ENCODE measurements at regions not wholly inside any gene's neighbourhood (a gene's known extent, or its start where the extent isn't known, plus 50 kb on each side); places are given as distances from the start of the nearest gene placed in this dataset.
A peak's percentile ranks its signal among the peaks of the same experiment; 100 is the strongest.
"Not testable (repeated sequence)": the region's sequence is repeated elsewhere in the genome, so short reads cannot be mapped to it uniquely, and the experiment has no call there.

DNA sequence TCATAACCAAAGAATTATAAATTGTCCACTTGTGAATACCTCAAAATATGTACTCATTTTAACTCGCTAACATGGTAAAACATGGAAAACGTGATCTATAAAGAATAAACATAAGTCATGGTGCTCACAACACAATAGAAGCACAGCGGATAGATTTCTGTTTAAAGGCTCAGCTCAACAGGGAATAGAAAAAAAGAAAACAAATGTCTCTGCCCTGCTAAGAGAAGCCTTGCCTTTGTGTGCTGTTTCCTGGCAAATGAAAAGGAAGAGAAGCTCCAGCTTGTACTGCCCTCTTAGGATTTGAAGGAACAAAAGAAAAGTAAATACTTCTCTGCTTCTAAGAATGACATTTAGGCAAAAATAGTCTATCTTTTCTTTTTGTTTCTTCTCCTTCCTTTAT, 121.0 kb upstream of the KRR1 start:
- intact Hi-C loops (cut with DNase I) = no loop called here
- ATAC-seq (no peak), DNase-seq (ENCODE audit: missing footprints) (no peak)

DNA sequence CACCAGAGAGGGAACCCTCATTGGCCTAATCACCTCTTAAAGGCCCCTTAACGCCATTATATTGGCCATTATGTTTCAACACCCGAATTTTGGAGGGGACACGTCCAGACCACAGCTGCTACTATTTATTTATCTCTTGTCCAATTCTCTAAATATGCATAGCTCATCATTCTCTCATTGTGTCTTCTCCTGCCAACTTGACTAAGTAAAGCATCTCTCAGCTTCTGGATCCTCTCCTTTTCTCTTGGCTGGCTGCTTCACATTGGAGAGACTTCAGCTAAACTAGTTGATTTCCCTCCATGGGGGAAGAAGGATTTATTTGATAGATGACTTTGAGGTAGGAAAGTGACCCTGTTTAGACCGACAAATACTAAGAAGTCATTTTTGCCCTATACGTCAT, 120.4 kb upstream of the KRR1 start:
- DNase-seq (ENCODE audit: missing footprints) = no peak
- no peak for ATAC-seq
- intact Hi-C loops (cut with DNase I) = no loop called here

DNA sequence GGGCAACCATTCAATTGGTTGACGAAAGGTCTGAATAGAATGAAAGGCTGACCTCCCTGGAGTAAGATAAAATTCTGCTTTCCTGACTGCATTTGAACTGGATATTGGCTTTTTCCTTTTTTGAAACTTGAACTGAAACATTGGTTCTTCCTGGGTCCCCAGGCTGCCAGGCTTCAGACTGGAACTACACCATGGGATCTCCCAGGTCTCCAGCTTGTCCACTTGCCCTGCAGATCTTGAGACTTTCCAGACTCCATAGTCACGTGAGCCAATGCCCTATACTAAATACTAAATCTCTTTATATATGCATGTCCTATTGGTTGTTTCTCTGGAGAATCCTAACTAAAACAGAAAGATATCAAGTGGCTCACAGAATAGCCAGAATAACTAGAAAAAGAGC, 118.7 kb upstream of the KRR1 start:
- ATAC-seq = no peak
- intact Hi-C loops (cut with DNase I) = no loop called here
- DNase-seq (ENCODE audit: missing footprints) = no peak

DNA sequence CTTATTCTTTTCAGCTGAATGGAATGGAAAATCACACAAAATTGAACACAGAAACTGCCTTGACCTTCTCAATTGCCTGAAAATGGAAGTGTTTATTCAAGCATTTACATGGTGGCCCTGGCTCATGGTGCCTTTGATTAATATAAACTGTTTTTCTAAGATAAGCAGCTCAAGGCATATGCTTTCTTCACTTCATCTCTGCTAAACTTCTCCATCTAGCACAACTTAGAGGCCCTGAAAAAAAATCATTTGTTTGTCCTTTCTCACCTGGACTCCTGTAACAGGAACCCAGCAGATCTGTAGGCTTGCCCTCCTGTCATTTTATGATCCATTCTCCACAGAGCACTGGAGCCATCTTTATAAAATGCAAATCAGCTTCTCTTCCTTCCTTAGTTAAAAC, 117.5 kb upstream of the KRR1 start:
- intact Hi-C loops (cut with DNase I) = no loop called here
- ATAC-seq (no peak), DNase-seq (ENCODE audit: missing footprints) (no peak)

DNA sequence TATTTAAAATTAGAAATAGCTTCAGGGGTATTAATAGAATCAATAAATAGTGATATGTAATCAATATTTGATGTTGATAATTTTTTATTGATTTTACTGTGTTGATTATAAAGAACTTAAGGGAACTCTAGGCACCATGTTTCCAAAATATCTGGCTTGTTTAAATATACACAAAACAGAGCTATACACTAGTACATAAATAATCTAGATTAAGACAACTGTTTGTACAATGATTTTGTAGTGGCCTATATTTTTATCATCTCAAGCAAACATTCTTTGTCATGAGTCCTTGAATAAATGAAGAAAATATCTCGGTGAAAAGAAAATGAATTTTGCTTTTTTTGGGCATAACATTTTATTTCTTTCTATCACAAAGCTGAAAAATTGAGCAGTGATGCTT, 117.1 kb upstream of the KRR1 start:
- no peak for ATAC-seq
- intact Hi-C loops (cut with DNase I) = no loop called here
- DNase-seq (ENCODE audit: missing footprints) = no peak

DNA sequence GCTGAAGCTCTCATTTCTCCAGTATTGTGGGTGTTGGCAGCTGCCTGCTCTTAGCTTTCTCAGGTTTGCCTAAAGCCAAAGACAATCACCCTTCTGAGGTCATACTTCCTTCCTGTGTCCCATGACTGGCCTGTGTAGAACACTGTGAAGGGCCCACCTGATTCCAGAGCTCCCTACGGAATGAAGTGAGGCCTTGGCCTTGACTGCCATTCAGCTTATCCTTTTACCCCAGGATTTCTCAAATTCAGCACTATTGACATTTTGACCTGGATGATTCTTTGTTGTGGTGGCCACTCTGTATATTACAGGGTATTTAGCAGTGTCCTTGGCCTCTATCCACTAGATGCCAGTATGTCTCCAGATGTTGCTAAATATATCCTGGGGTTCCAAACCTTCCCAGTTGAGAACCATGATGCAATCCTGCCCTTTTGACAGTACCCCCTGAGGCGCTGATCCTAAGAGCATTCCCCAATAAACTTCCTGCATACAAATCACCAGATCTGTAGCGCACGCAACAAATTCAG, 112.3 kb upstream of the KRR1 start:
- intact Hi-C loops (cut with DNase I) = loop anchor here (5.0 kb wide), 1 partner anchor 409 kb away; the partner anchor contains the start of gene PHLDA1
- DNase-seq (ENCODE audit: missing footprints) (no peak), ATAC-seq (peak; percentile 67)

DNA sequence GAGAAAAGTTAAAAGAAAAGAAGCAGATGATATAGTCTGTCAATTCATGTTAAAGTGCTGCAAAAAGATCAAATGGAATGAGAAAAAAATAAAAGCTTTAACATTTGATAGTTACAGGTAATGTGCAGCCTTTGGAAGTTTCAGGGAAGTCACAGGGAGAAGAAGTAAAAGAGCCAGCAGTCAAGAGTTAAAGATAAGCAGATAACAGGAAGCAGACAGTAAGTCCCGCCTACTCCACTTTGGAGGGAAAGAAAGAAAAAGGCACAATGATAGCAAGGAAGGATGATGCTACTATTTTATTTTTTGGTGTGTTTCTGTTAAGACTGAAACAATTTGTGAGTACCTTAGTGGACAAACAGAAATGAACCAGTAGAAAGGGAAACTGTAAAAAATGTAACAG, 111.1 kb upstream of the KRR1 start:
- DNase-seq (ENCODE audit: missing footprints) (no peak), ATAC-seq (no peak)
- intact Hi-C loops (cut with DNase I) = loop anchor here (5.0 kb wide), 1 partner anchor 410 kb away; the partner anchor contains the start of gene PHLDA1

DNA sequence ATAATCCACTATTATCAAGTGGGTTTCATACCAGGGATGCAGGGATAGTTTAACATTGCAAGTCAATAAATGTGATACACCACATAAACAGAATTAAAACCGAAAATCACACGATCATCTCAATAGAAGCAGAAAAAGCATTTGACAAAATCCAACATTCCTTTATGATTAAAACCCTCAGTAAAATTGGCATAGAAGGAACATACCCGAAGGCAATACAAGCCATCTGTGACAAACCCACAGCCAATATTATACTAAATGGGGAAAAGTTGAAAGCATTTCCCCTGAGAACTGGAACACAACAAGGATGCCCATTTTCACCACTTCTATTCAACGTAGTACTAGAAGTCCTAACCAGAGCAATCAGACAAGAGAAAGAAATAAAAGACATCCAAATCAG, 103.0 kb upstream of the KRR1 start:
- ATAC-seq; DNase-seq (ENCODE audit: missing footprints); intact Hi-C loops (cut with DNase I): not testable (repeated sequence)

DNA sequence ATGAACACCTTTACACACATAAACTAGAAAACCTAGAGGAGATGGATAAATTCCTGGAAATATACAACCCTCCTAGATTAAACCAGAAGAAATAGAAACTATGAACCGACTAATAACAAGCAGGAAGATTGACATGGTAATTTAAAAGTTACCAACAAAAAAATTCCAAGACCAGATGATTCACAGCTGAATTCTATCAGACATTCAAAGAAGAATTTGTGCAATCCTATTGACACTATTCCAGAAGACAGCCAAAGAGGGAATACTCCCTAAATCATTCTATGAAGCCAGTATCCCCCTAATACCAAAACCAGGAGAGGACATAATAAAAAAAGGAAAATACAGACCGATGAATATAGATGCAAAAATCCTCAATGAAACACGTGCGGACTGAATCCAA, 102.6 kb upstream of the KRR1 start:
- ATAC-seq = no peak
- DNase-seq (ENCODE audit: missing footprints) = no peak
- intact Hi-C loops (cut with DNase I) = no loop called here

DNA sequence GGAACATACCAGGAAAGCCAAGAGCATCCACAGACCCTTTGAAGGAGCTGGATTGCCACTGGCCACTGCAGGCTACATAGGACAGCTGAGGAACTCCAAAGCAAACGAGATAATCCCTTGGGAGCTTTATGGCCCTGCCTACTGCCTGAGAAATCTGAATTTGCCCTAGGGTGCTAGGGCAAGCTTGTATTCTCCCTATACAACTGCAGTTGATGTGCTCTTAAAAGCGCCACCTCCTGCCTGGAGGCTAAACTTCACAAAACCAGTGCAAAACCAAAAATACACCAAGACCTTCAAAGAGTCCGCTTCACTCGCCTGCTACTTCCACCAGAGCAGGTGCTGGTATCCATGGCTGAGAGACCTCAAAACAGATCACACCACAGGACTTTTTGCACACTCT, 99.6 kb upstream of the KRR1 start:
- intact Hi-C loops (cut with DNase I) = no loop called here
- no peak for DNase-seq (ENCODE audit: missing footprints)
- ATAC-seq = no peak

DNA sequence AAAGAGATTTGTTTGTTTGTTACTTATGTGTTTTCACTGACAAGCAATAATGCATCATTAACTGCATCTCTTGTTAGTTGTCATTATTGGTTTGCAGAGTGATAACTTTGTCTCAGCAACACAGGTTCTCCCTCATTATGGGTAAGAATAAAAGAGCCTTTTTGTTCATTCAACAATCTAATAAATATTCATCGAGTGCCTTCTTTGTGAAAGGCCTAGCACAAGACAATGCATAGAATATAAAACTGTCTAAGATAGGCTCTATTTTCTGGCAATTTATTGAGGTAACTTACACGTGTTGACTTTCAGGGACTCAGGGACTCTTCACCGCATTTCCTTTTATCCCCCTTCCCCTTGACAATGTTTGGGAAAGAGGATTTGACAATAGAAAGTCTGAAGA, 95.5 kb upstream of the KRR1 start:
- DNase-seq (ENCODE audit: missing footprints) (no peak), ATAC-seq (no peak)
- intact Hi-C loops (cut with DNase I) = no loop called here

DNA sequence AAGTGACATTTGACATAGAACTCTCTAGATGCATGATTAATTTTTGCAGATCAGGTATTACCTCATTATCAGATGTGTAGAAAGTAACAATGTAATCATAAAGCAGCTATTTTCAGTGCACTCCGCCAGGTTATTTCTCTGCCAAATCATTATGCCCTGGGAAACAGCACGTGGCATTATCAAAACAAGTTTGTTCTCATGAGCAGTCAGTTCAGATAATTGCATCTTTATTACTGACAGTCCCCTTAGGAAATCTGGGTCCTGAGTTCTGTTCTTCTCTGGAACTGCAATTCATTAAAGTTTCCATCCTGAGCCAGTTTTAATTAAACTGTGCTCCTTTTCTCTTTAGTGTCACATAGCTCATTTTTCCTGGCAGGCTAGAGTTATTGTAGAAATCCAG, 94.7 kb upstream of the KRR1 start:
- ATAC-seq = no peak
- no peak for DNase-seq (ENCODE audit: missing footprints)
- intact Hi-C loops (cut with DNase I) = no loop called here

DNA sequence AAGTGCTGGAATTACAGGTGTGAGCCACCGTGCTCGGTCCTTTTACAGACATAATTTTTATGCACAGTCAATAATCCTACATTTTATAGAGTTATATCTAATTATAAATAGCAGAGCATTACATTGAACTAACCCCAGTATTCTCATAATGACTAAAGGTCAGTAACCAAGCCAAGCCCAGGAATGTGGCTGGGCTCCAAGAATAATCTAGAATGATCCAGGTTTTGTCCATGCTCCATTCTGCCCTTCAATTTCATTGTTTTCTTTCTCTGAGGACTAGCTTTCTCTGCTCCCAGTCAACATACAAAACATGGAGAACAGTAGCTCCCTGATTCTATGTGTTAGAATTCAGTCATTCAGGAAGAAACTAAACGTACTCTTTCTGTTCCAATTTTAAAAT, 92.1 kb upstream of the KRR1 start:
- DNase-seq (ENCODE audit: missing footprints) (no peak), ATAC-seq (no peak)
- intact Hi-C loops (cut with DNase I) = no loop called here

DNA sequence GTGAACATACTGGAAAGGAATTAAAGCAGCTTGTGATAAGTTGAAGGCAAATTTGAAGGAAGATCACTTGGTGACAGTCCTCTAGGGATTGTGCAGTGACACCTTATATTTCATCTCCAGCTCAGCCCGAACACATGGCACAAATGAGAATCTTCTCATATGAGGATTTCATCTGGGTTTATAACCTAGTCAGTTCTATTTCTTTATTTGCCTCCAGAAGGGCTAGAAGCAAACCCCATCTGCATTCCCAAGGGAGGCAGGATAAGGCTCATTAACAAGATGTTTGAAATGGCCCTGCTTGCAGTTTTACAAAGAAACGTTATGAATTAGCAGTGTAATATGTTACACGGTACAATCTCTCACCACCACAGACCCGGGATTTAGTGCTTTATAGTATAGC, 90.7 kb upstream of the KRR1 start:
- DNase-seq (ENCODE audit: missing footprints) = no peak
- intact Hi-C loops (cut with DNase I) = no loop called here
- ATAC-seq = no peak

DNA sequence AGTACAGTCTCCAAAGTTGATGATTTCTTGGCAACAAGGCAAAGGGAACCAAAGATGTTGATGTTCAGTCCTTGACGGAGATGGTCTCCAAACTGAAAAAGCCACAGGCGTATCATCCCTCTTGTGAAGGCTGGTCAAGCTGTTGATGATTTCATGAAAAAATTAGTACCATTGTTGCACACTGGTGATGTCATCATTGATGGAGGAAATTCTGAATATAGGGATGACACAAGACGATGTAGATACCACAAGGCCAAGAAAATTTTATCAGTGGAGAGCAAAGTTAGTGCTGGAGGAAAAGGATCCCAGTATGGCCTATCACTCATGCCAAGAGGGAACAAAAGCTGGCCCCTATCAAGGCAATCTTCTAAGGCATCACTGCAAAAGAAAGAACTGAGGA, 88.7 kb upstream of the KRR1 start:
- DNase-seq (ENCODE audit: missing footprints) (no peak), ATAC-seq (no peak)
- intact Hi-C loops (cut with DNase I) = no loop called here

DNA sequence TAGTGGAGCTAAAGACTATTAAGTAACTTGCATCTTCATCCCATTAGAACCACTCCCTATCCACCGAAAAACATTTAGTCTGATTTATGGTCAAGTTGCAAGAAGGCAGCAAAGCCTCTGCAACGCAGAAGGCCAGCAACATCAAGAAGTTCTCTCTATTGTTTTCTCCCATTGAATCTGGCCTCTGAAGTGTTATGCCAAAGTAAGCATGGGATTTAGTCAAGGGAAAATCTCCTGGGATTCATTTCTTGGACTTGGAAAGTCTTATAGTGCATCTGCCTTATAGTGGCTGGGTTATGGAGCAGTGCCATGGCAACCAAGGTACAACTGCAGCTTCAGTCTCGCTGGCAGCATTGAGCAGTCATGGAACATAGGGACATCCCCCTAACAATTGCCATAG, 87.7 kb upstream of the KRR1 start:
- DNase-seq (ENCODE audit: missing footprints) (no peak), ATAC-seq (no peak)
- intact Hi-C loops (cut with DNase I) = no loop called here

DNA sequence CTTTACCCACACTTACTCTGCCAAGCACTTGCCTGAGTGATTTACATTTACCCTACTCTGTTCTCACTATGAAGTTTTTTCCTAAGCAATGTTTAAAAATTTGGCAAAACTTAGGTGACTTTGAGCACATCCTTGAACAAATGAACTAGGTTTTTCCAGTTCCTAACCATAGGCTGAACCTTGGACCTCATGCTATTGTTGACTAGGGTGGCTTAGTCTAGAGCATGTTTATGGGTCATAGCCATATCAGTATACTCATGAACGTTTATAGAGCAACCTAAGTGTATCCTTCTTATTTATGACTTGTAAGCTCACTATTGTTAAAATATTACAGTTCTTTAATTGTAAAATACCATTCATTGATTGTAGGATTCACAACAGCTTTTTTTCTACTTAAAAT, 85.0 kb upstream of the KRR1 start:
- intact Hi-C loops (cut with DNase I) = no loop called here
- ATAC-seq (no peak), DNase-seq (ENCODE audit: missing footprints) (no peak)

DNA sequence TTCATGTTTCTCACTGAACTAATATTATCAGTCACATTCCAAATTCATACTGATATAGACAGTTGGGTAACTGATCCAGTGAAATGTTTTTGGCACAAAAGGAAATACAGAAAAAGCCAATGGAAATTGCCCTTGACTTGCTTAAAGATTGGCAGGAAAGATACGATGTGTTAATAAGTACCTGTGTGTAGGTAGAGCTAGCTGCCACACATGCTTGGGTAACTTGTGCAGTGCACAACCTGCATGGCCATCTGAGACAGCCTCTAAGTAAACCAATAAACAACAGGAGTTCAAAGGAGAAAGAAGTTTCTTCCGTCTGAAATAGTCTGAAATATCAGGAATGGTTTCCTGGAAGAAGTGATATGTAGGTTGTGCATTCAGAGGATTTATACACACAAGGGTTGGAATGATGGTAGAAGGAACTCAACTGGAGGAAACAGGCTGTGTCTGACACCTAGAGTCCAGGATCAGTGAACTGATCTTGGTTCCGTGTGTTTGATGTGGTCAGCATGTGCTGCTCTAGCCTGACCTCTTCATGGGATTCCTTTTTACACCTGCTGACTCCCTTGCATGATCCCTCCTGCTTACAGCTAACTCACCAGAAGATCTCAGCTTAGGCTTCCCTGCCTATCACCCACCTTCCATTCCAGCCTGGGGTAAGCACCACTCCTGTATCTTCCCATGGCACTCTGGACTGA, 81.4 kb upstream of the KRR1 start:
- ATAC-seq (no peak), DNase-seq (ENCODE audit: missing footprints) (no peak)
- intact Hi-C loops (cut with DNase I) = no loop called here

DNA sequence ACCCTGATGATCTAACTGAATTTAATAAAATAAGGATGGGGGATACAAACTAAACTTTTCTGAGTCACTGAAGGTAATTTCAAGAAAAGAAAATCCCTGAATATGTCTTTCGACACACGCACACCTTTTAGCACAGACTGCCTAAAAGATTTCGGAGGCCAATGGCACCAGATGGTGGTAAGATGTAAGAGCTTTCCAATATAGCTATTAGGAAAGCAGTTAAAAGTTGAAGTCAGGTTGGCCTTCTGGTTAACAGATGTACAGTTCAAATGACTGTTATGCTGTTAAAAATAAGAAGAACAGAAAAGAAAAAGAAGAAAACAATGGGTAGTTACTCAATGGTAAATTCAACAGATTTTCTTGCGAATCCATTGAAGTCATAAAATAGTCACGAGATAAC, 80.7 kb upstream of the KRR1 start:
- no peak for DNase-seq (ENCODE audit: missing footprints)
- intact Hi-C loops (cut with DNase I) = no loop called here
- no peak for ATAC-seq

DNA sequence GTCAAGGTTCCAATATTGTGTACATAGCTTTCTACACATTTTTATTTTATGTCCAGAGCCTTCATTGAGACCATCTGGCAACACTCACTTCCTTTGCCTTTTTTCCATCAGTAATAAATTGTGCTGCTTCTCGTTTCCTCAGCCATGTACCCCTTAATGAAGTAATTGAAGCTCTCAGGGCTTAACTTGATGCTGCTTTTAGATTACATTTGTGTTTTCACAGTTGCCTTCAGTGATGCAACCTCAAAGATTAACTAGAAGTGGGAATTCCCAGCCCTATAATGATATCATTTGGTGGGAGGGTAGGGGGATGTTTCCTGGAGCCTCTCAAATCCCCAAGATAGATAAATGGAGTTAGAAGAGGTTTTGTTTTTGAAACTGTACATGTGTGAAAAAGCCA, 80.2 kb upstream of the KRR1 start:
- ATAC-seq (no peak), DNase-seq (ENCODE audit: missing footprints) (no peak)
- intact Hi-C loops (cut with DNase I) = no loop called here

DNA sequence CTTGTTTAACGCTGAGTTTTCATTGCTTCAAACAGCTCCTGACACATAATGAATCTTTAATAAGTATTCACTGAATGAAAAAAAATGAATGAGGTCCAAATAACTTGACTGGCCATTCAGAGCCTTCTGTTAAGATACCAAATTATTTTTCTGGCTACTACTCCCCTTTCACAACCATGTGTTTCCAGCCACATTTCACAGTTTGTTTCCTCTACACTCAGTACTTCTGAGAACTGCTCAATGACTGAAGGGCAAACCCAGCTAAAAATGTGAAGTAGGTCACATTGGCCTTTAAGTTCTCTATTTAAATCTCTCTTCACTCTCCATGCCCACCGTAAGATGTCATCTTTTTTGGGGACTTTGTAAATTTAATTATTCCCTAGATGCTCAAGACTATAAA, 78.4 kb upstream of the KRR1 start:
- intact Hi-C loops (cut with DNase I) = no loop called here
- no peak for ATAC-seq
- no peak for DNase-seq (ENCODE audit: missing footprints)

Measured in Right ventricle myocardium inferior (tissue), 1 donor.